ENCODE measurements at regions not wholly inside any gene's neighbourhood (a gene's known extent, or its start where the extent isn't known, plus 50 kb on each side); places are given as distances from the start of the nearest gene placed in this dataset.

DNA sequence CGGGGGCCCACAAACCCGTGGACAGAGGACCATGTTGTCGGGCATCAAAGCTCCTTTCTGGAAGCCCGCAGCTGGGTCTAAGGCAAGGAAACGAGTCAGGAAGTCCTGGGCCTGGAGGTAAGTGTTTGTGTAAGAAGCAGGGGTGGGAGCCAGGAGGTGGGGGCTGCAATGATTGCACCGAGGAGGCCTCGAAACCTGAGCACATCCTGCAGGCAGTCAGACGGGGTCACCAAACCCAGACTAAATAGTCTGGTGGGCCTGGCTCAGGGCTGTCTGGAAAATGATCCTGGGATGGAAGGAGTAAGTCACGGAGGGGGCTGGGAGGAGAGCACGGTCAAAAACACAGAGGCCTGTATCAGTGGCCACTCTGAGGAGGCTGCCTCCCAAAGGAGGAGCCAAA is 539.2 kb downstream of the MN1 start:
- dilution Hi-C loops (cut with MboI; ENCODE audit: extremely low pct_ligation_motif_present, low sequenced_read_pairs): no loop called here
- DNase-seq (ENCODE audit: low read depth, low spot score) (no peak), FAIRE-seq (no peak)
- no peaks in the 10 kb centered on the region for H3K36me3 ChIP-seq (ENCODE audit: control insufficient read depth in 2 of 2, extremely low read depth in 1 of 2, insufficient read depth in 2 of 2, low read length in 2 of 2)
- no peak overlapping the region for H2AFZ ChIP-seq (ENCODE audit: control insufficient read depth, low read length)
- no peak overlapping the region for H3K4me3 ChIP-seq (ENCODE audit: control insufficient read depth in 2 of 3, extremely low read depth in 1 of 3, insufficient read depth in 2 of 3, low read depth in 1 of 3, low read length in 3 of 3)
- no peak for TF ChIP-seq EZH2 (IDR thresholded peaks at IDR 0.05; ENCODE audit: low read length)
- TF ChIP-seq, protein P1, sequence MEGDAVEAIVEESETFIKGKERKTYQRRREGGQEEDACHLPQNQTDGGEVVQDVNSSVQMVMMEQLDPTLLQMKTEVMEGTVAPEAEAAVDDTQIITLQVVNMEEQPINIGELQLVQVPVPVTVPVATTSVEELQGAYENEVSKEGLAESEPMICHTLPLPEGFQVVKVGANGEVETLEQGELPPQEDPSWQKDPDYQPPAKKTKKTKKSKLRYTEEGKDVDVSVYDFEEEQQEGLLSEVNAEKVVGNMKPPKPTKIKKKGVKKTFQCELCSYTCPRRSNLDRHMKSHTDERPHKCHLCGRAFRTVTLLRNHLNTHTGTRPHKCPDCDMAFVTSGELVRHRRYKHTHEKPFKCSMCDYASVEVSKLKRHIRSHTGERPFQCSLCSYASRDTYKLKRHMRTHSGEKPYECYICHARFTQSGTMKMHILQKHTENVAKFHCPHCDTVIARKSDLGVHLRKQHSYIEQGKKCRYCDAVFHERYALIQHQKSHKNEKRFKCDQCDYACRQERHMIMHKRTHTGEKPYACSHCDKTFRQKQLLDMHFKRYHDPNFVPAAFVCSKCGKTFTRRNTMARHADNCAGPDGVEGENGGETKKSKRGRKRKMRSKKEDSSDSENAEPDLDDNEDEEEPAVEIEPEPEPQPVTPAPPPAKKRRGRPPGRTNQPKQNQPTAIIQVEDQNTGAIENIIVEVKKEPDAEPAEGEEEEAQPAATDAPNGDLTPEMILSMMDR (optimal IDR thresholded peaks at IDR 0.05 in 1 of 3, IDR thresholded peaks at IDR 0.05 in 1 of 3, conservative IDR thresholded peaks at IDR 0.05 in 1 of 3; ENCODE audit: extremely low read depth in 1 of 3, insufficient read depth in 2 of 3, low read length in 3 of 3): no peak
- peaks cover 4% of the 10 kb centered on the region for H3K27me3 ChIP-seq (ENCODE audit: control insufficient read depth, extremely low read depth, insufficient read depth, low read length)
- H4K20me1 ChIP-seq (ENCODE audit: control insufficient read depth, extremely low read depth, insufficient read depth, low read length): no peaks in the 10 kb centered on the region
- no peak overlapping the region for H3K27ac ChIP-seq (ENCODE audit: control insufficient read depth, insufficient read depth, low read length)
- no peaks in the 10 kb centered on the region for H3K9me3 ChIP-seq (ENCODE audit: control insufficient read depth, low read depth, low read length)
- H3K4me1 ChIP-seq (ENCODE audit: control insufficient read depth, extremely low read depth, insufficient read depth, low read length): no peaks in the 10 kb centered on the region
- H3K9ac ChIP-seq (ENCODE audit: control insufficient read depth, extremely low read depth, insufficient read depth, low read length): no peak overlapping the region
- no peaks in the 10 kb centered on the region for H3K9me1 ChIP-seq (ENCODE audit: control insufficient read depth, extremely low read depth, insufficient read depth, low read length)
- no peaks in the 10 kb centered on the region for H3K79me2 ChIP-seq (ENCODE audit: control insufficient read depth, insufficient read depth, low read length)
- H3K4me2 ChIP-seq (ENCODE audit: control insufficient read depth, extremely low read depth, insufficient read depth, low read depth, low read length): no peak overlapping the region

DNA sequence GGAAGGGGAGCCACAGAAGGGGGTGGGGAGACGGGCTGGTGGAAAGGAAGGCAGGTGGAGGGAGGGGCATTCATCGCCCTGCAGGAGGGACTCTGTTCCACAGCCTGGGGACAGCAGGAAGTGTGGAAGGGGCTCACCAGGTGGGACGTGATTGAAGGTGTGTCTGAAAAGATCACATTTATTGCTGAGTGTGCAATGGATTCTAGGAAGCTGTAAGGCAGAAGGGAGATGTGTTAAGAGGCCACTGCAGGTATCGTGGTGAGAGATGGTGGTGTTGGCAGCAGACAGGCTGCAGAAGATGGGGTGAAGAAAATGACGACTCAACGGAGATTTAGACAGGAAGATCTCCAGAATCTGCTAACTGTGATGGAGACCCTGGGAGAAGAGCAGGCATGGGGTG is 537.4 kb downstream of the MN1 start:
- Histone ChIP-seq H3K9me3 (ENCODE audit: control insufficient read depth, low read depth, low read length) (no peaks in the 10 kb centered on the region), H3K4me2 (ENCODE audit: control insufficient read depth, extremely low read depth, insufficient read depth, low read depth, low read length) (no peak overlapping the region), H3K9me1 (ENCODE audit: control insufficient read depth, extremely low read depth, insufficient read depth, low read length) (no peaks in the 10 kb centered on the region), H3K36me3 (ENCODE audit: control insufficient read depth in 2 of 2, extremely low read depth in 1 of 2, insufficient read depth in 2 of 2, low read length in 2 of 2) (no peaks in the 10 kb centered on the region), H3K27me3 (ENCODE audit: control insufficient read depth, extremely low read depth, insufficient read depth, low read length) (no peaks in the 10 kb centered on the region), H3K4me1 (ENCODE audit: control insufficient read depth, extremely low read depth, insufficient read depth, low read length) (no peaks in the 10 kb centered on the region), H3K79me2 (ENCODE audit: control insufficient read depth, insufficient read depth, low read length) (no peaks in the 10 kb centered on the region), H3K4me3 (ENCODE audit: control insufficient read depth in 2 of 3, extremely low read depth in 1 of 3, insufficient read depth in 2 of 3, low read depth in 1 of 3, low read length in 3 of 3) (no peak overlapping the region), H3K9ac (ENCODE audit: control insufficient read depth, extremely low read depth, insufficient read depth, low read length) (no peak overlapping the region), H2AFZ (ENCODE audit: control insufficient read depth, low read length) (no peak overlapping the region), H3K27ac (ENCODE audit: control insufficient read depth, insufficient read depth, low read length) (no peak overlapping the region), H4K20me1 (ENCODE audit: control insufficient read depth, extremely low read depth, insufficient read depth, low read length) (no peaks in the 10 kb centered on the region)
- DNase-seq (ENCODE audit: low read depth, low spot score) (no peak), FAIRE-seq (no peak)
- TF ChIP-seq, protein P1 (optimal IDR thresholded peaks at IDR 0.05 in 1 of 3, IDR thresholded peaks at IDR 0.05 in 1 of 3, conservative IDR thresholded peaks at IDR 0.05 in 1 of 3; ENCODE audit: extremely low read depth in 1 of 3, insufficient read depth in 2 of 3, low read length in 3 of 3): no peak
- TF ChIP-seq EZH2 (IDR thresholded peaks at IDR 0.05; ENCODE audit: low read length): no peak
- dilution Hi-C loops (cut with MboI; ENCODE audit: extremely low pct_ligation_motif_present, low sequenced_read_pairs): no loop called here

All from keratinocyte (primary cell).